GM19239 (cell line): ENCODE measurements at regions not wholly inside any gene's neighbourhood (a gene's known extent, or its start where the extent isn't known, plus 50 kb on each side); places are given as distances from the start of the nearest gene placed in this dataset.
"Not testable (repeated sequence)": the region's sequence is repeated elsewhere in the genome, so short reads cannot be mapped to it uniquely, and the experiment has no call there.

Source experiments
- DNase-seq: peaks from one replicate; pipeline ENCODE4 v3.0.0; 2011; ENCODE audit warnings: low spot score; ENCODE audit not compliant: insufficient read length
- FAIRE-seq: peaks from 2 replicates; lab custom pipeline; 2011; peaks lifted over from hg19 to GRCh38; lab: Jason Lieb, UNC

DNA sequence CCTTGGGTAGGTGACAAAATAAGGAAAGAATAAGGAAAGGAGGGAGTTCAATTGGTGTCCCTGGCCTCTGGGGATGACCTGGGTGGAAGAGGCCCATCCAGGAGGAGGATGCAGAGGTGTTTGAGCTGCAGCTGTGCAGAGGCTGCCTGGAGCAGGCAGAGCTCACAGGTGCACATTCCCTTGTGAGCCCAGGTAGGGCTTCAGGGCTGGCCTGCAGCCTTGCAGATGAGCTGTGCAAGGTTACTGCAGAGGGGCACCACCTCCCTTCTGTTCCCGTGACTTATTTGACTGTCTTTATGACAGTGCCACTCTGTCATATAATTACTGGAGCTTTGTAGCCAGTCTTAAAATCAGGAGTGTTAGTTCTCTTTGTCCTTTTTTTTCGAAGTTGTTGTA, 263.2 kb upstream of the HS6ST1 start:
- DNase-seq, result no peak
- no peak for FAIRE-seq

DNA sequence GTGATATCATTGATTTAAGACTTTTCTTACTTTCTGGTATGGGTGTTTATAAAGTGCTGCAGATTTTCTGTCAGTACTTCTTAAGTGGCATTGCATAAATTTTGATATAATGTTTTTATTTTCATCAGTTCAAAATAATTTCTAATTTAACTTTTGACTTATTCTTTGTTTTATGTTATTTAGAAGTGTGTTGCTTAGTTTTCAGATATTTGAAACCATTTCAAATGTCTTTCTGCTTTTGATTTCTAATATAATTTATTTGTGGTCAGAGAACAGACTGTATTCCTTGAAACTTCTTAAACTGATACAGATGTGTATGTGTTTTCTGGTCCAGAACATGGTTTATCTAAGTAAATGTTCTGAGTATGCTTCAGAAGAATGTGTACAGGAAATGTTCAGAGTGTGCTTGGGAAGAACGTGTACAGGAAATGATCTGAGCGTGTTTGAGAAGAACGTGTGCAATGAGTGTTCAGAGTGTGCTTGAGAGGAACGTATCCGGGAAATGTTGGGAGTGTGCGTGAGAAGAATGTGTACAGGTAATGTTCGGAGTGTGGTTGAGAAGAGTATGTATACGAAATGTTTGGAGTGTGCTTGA, 265.7 kb upstream of the HS6ST1 start:
- no peak for FAIRE-seq
- no peak for DNase-seq

DNA sequence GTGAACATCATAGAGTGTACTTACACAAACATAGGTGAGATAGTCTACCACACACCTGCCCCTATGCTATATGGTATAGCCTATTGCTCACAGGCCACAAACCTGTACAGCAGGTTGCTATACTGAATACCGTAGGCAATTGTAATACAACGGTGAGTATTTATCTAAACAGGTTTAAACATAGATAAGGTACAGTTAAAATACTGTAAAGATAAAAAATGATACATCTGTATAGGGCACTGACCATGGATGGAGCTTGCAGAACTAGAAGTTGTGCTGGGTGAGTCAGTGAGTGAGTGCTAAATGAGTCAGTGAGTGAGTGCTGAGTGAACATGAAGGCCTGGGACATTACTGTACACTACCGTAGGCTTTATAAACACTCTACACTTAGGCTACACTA, 267.0 kb upstream of the HS6ST1 start:
- FAIRE-seq, result no peak

DNA sequence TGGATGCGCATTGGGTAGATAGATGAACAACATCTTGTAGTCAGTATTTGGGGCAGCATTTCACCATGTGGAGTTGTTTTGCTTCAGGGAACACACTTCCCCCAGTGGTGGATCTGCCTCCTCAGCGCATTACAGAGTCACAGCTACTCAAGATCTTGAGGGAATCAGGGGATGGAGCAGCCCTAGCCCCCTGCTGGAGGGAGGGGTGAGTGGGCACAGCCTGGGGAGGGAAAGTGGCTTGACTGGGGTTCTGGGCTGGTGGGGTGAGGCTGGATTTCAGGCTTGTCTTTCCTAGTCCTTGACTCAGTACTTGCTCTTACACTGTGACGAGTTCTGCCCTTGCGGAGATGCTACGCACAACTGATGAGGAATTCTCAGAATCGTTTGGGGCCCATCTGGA, 271.0 kb upstream of the HS6ST1 start:
- no peak for DNase-seq
- no peak for FAIRE-seq

More for the DNA sequence above, 267.0 kb upstream of the HS6ST1 start:
- DNase-seq, result no peak

DNA sequence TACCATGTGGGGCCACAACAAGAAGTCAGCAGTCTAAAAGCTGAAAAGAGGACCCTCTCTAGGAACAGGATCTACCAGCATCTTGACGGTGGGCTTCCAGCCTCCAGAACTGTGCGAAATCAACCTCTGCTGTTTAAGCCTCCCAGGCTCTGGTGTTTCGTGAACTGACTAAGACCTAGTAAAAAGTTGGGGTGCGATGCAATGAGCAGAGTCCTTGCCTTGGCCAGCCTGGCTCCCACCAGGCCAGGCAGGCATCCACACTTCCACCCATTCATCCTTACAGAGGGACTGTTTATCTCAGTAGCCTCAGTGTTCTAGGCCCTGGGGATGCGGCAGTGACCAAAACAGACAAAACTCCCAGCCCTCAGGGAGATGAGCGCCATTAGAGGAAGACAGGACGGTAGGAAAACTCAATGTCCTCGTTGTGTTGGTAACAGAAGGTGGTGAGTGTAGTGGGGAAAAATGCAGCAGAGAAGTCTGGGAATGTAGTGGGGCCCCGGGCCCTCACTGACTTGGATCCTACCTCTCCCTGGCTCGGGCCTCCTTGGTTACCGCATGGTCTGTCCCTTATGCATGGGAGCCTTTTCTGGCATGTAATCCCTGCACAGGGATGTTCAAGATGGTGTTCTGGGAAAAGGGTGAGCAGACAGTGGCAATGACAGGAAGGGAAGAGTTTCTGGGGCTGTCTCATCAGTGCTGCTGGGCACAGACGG, 271.8 kb upstream of the HS6ST1 start:
- DNase-seq, result no peak
- FAIRE-seq, result no peak

DNA sequence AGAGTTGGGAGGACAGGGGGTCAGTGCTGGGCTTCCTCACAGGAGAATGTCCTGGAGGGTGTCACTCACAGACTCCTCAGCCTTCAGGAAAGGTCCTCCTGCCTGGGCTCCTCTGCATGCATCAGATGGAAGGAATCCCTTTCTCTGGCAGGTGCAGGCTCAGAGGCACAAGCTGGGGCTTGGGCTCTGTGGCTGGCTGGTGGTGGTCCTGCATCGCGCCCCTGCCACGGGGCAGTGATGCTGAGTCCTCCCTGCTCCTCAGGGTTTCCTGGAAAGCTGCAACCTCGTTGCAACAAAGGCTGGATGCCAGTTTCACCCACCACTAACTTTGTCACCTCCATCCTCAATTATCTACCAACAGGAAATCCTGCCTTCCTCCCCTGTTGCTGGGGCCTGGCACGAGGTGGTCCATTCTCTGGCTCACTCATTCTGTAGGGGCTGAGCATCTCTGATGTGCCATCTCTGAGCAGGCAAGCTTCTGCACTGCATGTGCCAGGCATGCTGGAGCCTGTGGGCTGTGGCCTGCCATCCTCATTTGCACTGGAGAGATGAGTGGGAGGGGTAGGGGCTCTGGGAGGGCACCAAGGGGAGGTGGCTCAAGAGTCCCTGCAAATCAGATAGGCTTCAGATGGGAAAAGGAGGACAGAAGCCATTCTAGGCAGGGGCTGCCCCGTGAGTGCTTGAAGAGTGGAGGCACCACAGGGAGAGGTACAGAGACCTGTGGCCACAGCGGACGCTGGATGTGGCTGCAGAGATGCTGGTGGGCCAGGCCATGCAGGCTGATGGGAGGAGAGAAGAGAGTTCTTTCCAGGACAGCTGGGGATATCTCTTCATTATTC, 272.6 kb upstream of the HS6ST1 start:
- FAIRE-seq, result no peak
- no peak for DNase-seq

DNA sequence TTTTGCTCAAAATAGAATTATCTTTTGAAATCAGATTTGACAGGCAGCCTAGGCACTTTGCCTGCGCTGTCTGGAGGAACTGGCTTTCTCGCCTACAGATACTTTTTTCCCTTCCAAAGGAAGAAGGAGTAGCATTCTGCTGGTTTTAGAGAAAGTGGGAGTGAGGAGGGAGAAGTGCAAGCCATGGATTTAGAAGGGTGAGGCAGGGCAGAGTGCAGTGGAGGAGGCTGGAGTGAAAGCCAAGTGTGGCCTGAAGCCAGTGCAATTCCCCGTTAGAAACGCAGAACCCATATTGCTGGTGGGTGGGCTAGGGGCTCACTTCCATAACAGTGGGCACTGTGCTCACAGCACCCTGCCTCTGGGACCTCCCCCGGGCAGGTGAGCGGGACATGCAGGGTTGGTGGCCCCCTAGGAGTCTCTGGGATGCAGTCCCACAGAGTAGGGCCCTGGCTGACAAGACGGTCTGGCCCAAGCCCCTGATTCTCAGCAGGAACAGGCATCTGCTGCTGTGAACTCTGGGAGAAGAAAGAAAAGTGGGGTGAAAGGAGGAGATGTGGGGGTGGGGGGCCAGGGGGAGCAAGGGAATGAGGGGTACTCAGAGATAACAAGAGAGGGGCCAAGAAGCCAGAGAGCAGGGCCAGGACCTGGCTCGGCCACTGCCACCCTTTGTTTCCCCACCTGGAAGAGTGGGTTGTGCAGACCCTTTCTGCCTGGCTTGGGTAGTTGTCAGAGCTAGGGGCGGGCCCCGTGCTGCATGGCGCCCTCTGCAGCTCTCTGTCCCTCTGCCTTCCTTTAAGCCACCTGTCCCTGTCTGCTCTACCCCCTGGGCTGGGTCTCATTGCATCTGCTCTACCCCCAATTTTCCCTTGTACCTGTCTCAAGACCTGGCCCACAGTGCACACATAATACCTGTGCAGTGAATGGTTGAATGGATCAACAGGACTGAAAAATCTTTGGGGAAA, 273.5 kb upstream of the HS6ST1 start:
- FAIRE-seq, result no peak
- no peak for DNase-seq

DNA sequence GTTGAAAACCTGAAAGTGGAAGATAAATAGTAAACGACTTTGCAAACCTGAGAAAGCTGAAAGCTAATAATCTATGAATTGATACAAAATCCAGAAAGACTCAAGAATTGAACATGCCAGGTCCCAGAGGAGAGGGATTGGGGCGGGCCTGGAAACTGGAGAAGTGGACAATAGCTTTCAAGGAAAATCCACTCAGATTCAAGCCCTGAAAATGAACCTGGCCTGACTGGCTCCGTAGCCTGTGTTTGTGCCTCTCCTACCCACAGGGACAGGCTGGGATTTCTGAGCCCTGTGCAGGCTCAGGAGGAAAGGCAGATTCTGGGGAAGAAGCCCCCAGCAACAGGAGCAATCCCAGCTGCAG, 274.8 kb upstream of the HS6ST1 start:
- DNase-seq (no peak), FAIRE-seq (no peak)

DNA sequence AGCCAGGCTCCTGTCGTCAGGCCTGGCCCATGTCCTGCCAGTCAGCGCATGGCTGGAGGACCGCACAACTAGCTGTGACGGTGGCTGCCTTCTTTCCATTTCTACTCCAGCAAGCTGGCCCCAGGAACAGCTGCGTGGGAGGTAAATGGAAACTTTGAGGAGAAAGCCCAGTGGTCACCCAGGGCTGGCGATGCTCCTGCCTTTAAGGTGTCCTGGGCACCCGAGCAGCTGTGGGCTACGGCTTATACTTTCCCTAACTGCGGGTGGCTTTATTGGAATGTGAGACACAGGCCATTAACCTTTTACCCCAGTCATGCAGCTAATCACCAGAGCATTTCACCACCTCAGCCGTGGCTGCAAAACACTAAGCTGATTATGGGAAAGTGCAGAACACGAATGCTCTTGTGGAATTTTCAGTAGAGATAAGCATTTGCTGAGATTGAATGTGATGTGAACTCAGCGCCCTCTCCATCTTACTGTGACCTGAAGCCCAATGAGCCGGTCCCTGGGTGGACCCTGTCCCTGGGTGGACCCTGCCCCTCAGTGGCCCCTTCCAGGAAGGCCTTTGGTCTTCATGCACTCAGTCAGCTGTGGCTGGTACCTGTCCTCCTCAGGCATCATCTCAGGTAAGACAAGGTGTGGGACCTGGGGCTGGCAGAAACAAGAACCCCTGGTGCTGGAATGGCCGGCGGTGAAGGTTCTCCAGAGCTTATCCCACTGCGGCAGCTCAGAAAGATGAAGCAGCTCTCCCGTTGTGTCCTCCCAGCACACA, 275.4 kb upstream of the HS6ST1 start:
- no peak for FAIRE-seq
- no peak for DNase-seq

DNA sequence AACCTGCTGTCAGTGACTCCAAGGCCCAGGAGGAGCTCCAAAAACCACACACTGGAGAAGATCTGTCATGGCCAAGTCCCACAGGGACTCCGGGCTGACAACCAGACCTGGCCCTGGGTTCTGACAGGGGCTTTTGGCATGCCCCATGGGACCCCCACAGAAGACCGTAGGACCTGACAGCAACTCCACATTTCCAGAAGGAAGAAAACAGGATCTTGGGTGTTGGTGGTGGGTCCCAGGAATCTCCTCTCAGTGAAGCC, 275.9 kb upstream of the HS6ST1 start:
- FAIRE-seq, result no peak
- DNase-seq, result no peak

DNA sequence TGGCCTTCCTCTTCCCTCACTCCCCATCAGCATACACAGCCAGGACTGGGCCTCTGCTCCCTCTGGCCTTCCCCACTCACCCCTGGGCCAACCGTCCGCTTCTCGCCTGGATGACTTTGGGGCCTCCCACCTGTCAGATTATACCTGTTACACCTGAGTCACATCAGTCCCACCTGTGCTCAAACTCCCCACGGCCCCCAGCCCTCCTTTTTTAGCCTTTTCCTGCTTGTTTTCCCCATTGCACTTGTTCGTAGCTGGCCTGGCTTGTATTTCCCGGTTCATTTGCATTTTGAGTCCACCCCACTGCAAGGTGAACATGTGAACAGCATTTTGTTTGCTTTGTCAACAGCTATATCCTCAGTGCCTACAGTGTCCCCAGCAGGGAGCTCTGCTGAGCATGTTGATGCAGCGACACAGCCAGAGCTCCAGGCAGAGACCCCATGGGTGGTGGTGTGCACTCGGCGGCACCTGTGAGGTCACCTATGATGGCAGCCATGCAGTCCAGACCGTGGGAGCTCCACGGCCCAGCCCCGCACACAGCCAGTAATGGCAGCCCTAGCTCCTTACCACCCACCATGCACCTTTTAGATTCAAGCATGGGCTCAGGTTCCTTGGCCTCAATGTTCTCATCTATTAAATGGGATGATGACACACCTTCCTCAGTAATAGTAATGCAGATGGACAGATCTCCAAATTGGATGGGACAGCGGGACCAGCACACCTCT, 276.4 kb upstream of the HS6ST1 start:
- no peak for DNase-seq
- FAIRE-seq, result no peak

DNA sequence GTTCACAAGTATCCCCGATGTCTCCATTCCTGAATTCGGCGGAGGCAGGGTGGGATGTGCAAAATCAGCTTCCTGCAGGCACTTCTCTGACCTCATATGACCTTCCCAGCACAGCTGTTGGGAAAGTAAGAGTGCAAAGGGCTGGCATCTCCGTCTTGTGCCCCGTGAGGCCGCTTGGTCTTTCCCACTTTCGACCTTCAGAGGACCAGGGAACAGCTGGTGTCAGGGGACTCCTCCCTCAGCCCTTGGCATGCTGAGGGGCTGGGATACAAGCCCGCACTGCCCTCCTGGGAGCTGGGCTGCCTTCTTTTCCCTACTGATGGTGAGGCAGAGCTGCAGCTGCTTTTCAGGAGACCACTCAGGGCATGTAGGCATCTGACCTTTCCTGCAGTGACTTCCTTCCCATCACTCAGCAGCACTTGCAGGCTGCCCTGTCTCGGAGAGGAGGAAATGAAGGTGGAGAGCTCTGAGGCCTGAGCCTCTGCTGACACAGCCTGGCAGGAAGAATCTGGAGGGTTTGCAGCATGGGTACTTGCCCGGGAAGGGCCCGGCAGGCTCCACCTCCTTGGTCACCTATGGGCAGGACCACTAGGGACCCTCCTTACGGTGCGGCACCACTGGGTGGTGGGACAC, 277.2 kb upstream of the HS6ST1 start:
- no peak for FAIRE-seq
- DNase-seq, result no peak

DNA sequence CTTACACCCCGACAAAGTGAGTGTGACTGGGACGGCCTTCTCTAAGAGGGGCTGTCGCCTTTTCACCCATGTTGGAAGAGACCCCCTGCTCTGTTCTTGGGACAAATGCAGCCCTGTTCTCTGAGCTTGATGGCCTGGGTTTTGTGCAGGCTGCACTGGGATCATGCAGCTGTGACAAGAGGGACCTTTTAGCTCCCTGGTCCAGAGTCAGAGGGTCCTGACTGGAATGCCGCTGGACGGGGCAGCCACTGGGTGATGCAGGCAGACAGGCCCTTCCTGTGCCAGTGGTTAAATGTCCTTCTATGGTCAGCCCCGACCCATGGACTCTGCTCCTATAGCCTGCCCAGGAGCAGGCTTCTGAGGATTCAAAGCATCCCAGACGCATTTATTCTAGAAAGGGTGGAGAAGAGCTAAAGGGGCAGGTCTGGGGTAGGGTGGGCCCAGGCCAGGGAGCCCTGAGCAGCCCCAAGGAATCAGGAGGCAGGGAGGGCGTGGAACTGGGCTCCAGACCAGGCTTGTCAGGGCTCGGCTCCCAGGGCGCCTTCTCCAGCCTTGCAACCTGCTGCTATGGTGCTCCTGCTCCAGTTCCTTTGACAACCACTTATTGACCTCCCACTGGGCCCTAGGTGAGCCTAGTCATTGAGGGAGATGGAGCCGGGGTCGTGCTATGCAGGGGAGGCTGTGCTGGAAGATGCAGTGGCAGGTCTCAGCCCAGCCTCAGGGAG, 277.9 kb upstream of the HS6ST1 start:
- FAIRE-seq (no peak), DNase-seq (no peak)

DNA sequence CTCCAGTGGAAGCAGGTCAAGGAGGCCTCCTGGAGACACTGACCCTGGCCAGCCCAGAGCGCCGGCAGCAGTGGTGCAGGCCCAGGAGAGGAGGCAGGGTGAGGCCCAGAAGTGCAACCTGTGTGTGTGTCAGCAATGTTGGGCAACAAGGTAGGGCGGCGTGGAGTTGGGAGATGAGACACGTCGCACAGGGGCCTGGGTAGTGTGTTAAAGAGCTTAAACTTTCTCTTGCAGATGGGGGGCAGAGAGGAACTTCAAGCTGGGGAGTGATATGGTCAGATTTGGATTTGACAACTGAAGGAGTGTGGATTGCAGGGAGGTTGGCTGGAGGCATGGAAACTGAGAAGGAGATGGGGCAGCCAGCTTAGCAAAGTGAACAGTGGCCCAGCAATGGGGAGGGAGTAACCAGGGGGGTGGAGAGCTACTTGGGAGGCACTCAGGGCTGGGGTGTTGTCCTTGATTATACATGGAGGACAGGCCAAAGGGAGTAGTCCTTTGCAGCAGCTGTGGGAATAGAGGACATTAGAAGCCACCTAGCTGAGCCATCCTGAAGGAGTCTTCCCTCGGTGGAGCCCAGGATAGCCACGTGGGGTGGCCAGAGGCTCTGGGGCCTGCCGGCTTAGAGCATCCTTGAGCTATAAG, 278.6 kb upstream of the HS6ST1 start:
- no peak for FAIRE-seq
- DNase-seq, result no peak

DNA sequence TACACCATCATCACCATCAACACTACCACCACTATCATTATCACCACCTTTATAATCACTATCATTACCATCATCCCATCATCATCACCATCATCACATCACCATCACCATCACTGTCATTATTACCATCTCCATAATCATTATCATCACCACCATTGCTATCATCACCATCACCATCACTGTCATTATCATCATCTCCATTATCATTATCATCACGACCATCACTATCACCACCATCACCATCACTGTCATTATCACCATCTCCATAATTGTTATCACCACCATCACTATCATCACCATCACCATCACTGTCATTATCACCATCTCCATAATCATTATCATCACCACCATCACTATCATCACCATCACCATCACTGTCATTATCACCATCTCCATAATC, 279.6 kb upstream of the HS6ST1 start:
- DNase-seq, FAIRE-seq: not testable (repeated sequence)

DNA sequence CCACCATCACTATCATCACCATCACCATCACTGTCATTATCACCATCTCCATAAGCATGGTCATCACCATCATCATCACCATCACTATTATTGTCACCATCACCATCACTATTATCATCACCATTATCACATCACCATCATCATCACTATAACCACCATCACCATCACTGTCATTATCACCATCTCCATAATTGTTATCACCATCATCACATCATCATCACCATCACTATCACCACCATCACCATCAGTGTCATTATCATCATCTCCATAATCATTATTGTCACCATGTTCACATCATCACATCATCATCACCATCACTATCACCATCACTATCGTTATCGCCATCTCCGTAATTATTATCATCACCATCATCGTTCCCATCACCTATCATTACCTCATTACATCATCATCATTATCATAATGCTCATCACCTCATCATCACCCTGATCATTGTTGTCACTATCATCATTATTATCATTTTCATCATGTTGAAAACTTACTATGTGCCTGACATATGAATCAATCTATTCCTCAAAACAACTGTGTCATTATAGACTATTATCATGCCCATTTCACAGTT, 280.3 kb upstream of the HS6ST1 start:
- DNase-seq, result no peak
- no peak for FAIRE-seq

DNA sequence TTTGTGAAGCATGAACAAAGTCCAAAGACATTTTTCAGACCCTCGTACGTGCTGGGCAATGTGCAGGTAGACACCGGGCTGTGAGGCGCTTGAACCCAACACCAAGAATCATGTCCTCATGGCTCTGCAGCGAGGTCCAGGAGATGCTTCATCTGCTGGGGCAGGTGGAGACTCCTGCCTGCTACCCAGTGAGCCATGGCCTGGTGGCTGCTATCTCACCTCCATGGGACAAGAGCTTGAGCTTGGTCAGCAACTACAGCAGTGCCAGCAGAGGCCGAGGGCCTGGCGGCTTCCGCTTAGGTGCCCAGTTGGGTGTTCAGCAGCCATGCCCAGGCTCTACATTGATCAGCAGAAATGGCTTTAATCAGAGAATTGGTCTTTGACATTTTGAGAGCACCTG, 281.0 kb upstream of the HS6ST1 start:
- FAIRE-seq (no peak), DNase-seq (no peak)
